ENCODE measurements at regions not wholly inside any gene's neighbourhood (a gene's known extent, or its start where the extent isn't known, plus 50 kb on each side); places are given as distances from the start of the nearest gene placed in this dataset.

DNA sequence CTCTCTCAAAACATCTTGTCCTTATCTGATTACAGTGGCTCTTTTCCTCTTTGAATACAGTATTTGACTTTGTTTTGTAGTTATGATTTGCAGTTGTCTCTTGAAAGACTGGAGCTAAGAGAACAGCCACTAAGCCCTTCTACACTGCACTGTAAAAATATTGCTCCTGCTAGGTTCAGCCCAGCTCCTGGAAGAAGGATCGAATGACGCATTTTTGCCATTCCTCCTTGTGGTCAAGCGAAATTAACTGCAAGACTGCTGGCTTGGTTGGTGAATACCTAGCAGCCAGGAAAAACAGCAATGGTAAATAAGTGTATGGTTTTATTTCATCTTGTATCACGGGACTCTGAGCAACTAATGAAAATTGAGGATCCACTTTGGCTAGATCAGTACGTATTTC, 407.8 kb upstream of the CDH2 start:
- TF ChIP-seq, protein P1, sequence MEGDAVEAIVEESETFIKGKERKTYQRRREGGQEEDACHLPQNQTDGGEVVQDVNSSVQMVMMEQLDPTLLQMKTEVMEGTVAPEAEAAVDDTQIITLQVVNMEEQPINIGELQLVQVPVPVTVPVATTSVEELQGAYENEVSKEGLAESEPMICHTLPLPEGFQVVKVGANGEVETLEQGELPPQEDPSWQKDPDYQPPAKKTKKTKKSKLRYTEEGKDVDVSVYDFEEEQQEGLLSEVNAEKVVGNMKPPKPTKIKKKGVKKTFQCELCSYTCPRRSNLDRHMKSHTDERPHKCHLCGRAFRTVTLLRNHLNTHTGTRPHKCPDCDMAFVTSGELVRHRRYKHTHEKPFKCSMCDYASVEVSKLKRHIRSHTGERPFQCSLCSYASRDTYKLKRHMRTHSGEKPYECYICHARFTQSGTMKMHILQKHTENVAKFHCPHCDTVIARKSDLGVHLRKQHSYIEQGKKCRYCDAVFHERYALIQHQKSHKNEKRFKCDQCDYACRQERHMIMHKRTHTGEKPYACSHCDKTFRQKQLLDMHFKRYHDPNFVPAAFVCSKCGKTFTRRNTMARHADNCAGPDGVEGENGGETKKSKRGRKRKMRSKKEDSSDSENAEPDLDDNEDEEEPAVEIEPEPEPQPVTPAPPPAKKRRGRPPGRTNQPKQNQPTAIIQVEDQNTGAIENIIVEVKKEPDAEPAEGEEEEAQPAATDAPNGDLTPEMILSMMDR (IDR thresholded peaks at IDR 0.05): no peak
- TF ChIP-seq ZFX (IDR thresholded peaks at IDR 0.05; ENCODE audit: borderline replicate concordance): no peak
